KMS-11 (cell line): ENCODE measurements at regions not wholly inside any gene's neighbourhood (a gene's known extent, or its start where the extent isn't known, plus 50 kb on each side); places are given as distances from the start of the nearest gene placed in this dataset.

ENCODE experiments used
- H2AFZ ChIP-seq: fragments of 200-600 bp; sonication (generic); 2 replicates; pipeline ENCODE4 v1.6.1; 2016; ENCODE audit warnings: antibody characterized with exemption, mixed run types, low read depth
- H3K27ac ChIP-seq: fragments of 200-600 bp; sonication (generic); 2 replicates; pipeline ENCODE4 v1.6.1; 2016; ENCODE audit warnings: mild to moderate bottlenecking, mixed run types
- H3K27me3 ChIP-seq: fragments of 200-600 bp; sonication (generic); 2 replicates; pipeline ENCODE4 v1.6.1; 2017; ENCODE audit warnings: mild to moderate bottlenecking, low read depth, mixed run types, moderate library complexity; ENCODE audit not compliant: insufficient read depth
- H3K36me3 ChIP-seq: fragments of 200-600 bp; sonication (generic); 2 replicates; pipeline ENCODE4 v1.6.1; 2017; ENCODE audit warnings: mild to moderate bottlenecking, mixed run types; ENCODE audit not compliant: insufficient read depth
- H3K4me1 ChIP-seq: fragments of 200-600 bp; sonication (generic); 2 replicates; pipeline ENCODE4 v1.6.1; 2016; ENCODE audit warnings: mild to moderate bottlenecking, low read depth, mixed run types; ENCODE audit not compliant: poor library complexity, severe bottlenecking
- H3K4me2 ChIP-seq: fragments of 200-600 bp; sonication (generic); 2 replicates; pipeline ENCODE4 v1.7.0; 2016; ENCODE audit warnings: mild to moderate bottlenecking, mixed run types
- H3K4me3 ChIP-seq: fragments of 200-600 bp; sonication (generic); IDR thresholded peaks from 2 replicates; pipeline ENCODE4 v1.6.1; 2017; ENCODE audit warnings: low read depth, low read length, mixed read lengths; ENCODE audit not compliant: insufficient read depth
- H3K79me2 ChIP-seq: fragments of 200-600 bp; sonication (generic); 2 replicates; pipeline ENCODE4 v1.6.1; 2016; ENCODE audit warnings: low read depth, mixed run types; ENCODE audit not compliant: insufficient read depth
- H3K9ac ChIP-seq: fragments of 200-600 bp; sonication (generic); 2 replicates; pipeline ENCODE4 v1.6.1; 2016; ENCODE audit warnings: mild to moderate bottlenecking, mixed run types
- H4K20me1 ChIP-seq: fragments of 200-600 bp; sonication (generic); 2 replicates; pipeline ENCODE4 v1.6.1; 2016; ENCODE audit warnings: mild to moderate bottlenecking, mixed run types; ENCODE audit not compliant: insufficient read depth
- CTCF ChIP-seq: fragments of 200-600 bp; sonication (generic); conservative IDR thresholded peaks from 2 replicates; pipeline ENCODE4 v1.6.1; 2017; ENCODE audit warnings: low read depth, mild to moderate bottlenecking, antibody characterized with exemption, low read length, moderate library complexity, mixed read lengths

GRCh38 chr19:30662211-30662861, 290.2 kb downstream of the ZNF536 start:
- no peak overlapping the region for H2AFZ ChIP-seq
- H3K27ac ChIP-seq: no peak overlapping the region
- H3K36me3 ChIP-seq: no peaks in the 10 kb centered on the region
- H3K9ac ChIP-seq: no peak overlapping the region
- H3K4me3 ChIP-seq: no peak overlapping the region
- H3K27me3 ChIP-seq: no peaks in the 10 kb centered on the region
- H3K79me2 ChIP-seq: no peaks in the 10 kb centered on the region
- no peaks in the 10 kb centered on the region for H3K4me1 ChIP-seq
- no peak for TF ChIP-seq CTCF
- no peaks in the 10 kb centered on the region for H4K20me1 ChIP-seq
- H3K4me2 ChIP-seq: no peak overlapping the region

DNA sequence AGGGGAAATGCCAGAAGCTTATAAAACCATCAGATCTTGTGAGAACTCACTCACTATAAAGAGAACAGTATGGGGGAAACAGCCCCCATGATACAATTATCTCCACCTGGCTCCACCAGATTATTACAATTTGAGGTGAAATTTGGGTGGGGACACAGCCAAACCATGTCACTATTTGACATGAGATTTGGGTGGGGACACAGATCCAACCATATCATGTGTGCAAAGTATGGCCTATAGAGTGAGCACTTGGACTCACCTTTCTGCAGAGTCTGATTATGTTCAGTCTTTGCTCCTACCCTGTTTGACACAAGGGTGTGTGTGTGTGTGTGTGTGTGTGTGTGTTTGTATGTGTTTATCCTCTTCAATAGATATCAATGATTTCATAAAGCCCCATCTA, 287.5 kb downstream of the ZNF536 start:
- TF ChIP-seq CTCF: no peak

DNA sequence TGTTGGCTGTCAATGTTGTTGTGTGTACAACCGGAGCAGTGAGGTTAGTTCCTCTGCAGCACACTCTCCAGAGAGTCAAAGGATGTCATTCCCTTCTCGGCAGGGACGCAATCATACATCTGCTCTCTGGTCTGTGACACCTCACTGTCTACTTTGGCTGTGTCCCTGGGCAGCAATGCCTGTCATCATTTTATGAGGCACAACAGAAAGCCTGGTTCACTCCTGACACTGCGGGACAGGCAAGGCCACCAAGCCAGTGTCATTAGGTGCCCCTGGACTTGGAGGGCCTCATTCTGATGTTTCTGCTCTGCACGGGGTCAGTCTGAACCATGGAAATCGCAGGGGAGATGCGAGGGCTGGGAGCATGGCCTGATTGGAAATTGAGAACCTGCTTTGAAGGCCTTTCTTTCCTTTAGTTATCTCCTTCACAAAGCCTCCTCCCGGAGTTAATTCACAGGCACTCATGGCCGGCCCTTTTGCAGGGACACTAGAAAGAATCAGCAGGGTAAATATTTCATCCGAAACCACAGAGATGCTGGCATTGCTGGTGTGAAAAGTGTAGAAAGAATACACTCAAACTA, 284.4 kb downstream of the ZNF536 start:
- no peak overlapping the region for H3K4me2 ChIP-seq
- H3K4me3 ChIP-seq: no peak overlapping the region
- H3K36me3 ChIP-seq: no peaks in the 10 kb centered on the region
- no peak for TF ChIP-seq CTCF
- no peaks in the 10 kb centered on the region for H3K79me2 ChIP-seq
- H3K9ac ChIP-seq: no peak overlapping the region
- H3K27ac ChIP-seq: no peak overlapping the region
- no peaks in the 10 kb centered on the region for H3K27me3 ChIP-seq
- H3K4me1 ChIP-seq: no peaks in the 10 kb centered on the region
- no peaks in the 10 kb centered on the region for H4K20me1 ChIP-seq
- no peak overlapping the region for H2AFZ ChIP-seq

More for the DNA sequence above, 287.5 kb downstream of the ZNF536 start:
- Histone ChIP-seq H3K4me1 (no peaks in the 10 kb centered on the region), H3K27ac (no peak overlapping the region), H4K20me1 (no peaks in the 10 kb centered on the region), H2AFZ (no peak overlapping the region), H3K4me3 (no peak overlapping the region), H3K4me2 (no peak overlapping the region), H3K79me2 (no peaks in the 10 kb centered on the region), H3K27me3 (no peaks in the 10 kb centered on the region), H3K36me3 (no peaks in the 10 kb centered on the region), H3K9ac (no peak overlapping the region)

DNA sequence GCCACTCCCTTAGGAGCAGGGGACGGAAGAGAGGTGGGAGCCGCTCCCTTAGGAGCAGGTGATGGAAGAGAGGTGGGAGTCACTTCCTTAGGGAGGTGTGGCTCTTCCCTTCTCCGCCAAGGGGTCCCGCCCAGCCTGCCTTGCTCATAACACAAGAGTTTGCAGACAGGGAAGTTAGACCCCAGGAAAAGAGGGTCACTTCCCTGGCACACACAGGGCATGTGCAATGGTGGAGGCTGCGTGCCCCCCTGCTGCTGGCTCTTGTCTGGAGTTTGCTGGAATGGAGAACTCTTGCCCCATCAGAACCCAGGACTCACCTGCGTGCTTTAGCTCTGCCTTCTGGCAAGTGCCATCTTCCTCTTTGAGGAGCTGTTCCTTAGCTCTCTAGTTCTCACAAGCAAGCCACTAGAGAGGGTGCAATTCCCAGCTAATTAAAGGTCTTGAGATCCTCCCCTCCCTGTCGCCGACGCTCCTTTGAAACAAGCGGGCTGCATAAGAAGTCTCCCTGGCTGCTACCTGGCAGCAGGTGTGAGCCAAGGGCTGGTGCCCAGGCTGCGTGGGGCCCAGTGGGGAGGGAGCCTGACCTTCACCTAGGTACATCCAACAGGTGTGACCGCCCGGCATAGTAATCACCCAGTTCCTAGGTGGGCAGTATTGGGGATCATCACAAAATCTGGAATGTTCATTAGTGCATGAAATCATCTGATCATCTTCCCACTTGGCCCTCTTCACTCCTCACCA, 281.6 kb downstream of the ZNF536 start:
- Histone ChIP-seq H3K27ac (no peak overlapping the region), H3K36me3 (no peaks in the 10 kb centered on the region), H3K9ac (no peak overlapping the region), H2AFZ (no peak overlapping the region), H3K4me2 (no peak overlapping the region), H3K4me1 (no peaks in the 10 kb centered on the region), H3K27me3 (no peaks in the 10 kb centered on the region), H3K79me2 (no peaks in the 10 kb centered on the region), H4K20me1 (no peaks in the 10 kb centered on the region), H3K4me3 (no peak overlapping the region)
- no peak for TF ChIP-seq CTCF
